ENCODE measurements at regions not wholly inside any gene's neighbourhood (a gene's known extent, or its start where the extent isn't known, plus 50 kb on each side); places are given as distances from the start of the nearest gene placed in this dataset.

DNA sequence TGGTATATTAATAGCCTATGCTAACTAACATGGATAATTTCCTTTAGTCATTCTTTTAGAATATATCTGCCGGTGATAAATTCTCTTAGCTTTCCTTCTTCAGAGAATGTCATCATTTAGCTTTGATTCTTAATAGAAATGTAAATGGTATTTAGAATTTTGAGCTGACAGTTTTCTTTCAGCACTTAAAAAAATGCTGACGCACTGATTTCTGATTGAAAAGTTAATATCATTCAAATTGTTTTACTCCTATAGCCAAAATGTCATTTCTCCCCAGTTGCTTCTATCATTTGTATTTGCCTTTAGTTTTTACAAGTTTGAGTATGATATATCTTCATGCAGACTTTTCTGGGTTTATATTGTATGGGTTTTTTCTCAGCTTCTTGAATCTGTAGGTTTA is 668.0 kb downstream of the LTN1 start:
- Histone ChIP-seq H3K9me2 (ENCODE audit: insufficient read depth) (no peaks in the 10 kb centered on the region), H3K4me1 (ENCODE audit: insufficient read depth) (no peaks in the 10 kb centered on the region), H3K27ac (no peak overlapping the region), H3K4me3 (no peak overlapping the region), H3K79me2 (ENCODE audit: insufficient read depth) (no peaks in the 10 kb centered on the region), H3K36me3 (ENCODE audit: low read depth) (no peaks in the 10 kb centered on the region), H3K9me3 (ENCODE audit: low read depth) (no peaks in the 10 kb centered on the region), H3K9ac (no peak overlapping the region), H3K27me3 (replicated peaks; ENCODE audit: insufficient read depth) (no peaks in the 10 kb centered on the region), H3K4me2 (ENCODE audit: unreplicated experiment) (no peak overlapping the region), H4K20me1 (ENCODE audit: insufficient read depth) (no peaks in the 10 kb centered on the region), H2AFZ (no peak overlapping the region), H3F3A (ENCODE audit: insufficient read depth) (no peaks in the 10 kb centered on the region)
- 90 to 91% methylated on average over 2 of the region's 2 CpGs for WGBS, 2 experiments (ENCODE audit: low coverage in 1 of 2, low lambda C conversion rate in 2 of 2, missing lambda C conversion rate in 2 of 2)
- DNase-seq, result no peak
- TF ChIP-seq EZH2 (IDR thresholded peaks at IDR 0.05; ENCODE audit: insufficient read depth, poor library complexity, severe bottlenecking) (no peak), EZH2phosphoT487 (IDR thresholded peaks at IDR 0.05; ENCODE audit: insufficient read depth, low read depth) (no peak)
- in situ Hi-C loops (cut with MboI), result no loop called here

DNA sequence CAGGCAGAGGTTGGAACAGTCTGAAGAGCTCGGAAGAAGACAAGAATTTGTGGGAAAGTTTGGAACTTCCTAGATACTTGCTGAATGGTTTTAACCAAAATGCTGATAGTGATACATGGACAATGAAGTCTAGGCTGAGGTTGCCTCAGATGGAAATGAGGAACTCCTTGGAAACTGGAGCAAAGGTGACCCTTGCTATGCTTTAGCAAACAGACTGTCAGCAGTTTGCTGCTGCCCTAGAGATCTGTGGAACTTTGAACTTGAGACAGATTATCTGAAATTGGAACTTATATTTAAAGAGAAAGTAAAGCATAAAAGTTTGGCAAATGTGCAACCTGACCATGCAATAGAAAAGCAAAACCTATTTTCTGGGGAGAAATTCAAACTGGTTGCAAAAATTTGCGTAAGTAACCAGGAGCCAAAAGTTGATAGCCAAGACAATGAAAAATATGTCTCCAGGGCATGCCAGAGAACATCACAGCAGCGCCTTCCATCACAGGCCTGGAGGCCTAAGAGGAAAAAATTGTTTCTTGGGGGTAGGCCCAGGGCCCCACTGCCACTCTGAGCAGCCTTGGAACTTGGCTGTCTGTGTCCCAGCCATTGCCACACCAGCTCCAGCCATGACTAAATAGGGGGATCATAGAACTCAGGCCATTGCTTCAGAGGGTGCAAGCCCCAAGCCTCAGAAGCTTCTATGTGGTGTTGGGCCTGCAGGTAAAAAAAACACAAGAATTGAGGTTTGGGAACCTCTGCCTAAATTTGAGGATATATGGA is 675.3 kb downstream of the LTN1 start:
- Histone ChIP-seq H2AFZ (no peak overlapping the region), H3K36me3 (ENCODE audit: low read depth) (no peaks in the 10 kb centered on the region), H3K79me2 (ENCODE audit: insufficient read depth) (no peaks in the 10 kb centered on the region), H3K27ac (no peak overlapping the region), H3K4me1 (ENCODE audit: insufficient read depth) (no peaks in the 10 kb centered on the region), H3K27me3 (replicated peaks; ENCODE audit: insufficient read depth) (no peaks in the 10 kb centered on the region), H3K4me2 (ENCODE audit: unreplicated experiment) (no peak overlapping the region), H3K9ac (no peak overlapping the region), H3F3A (ENCODE audit: insufficient read depth) (no peaks in the 10 kb centered on the region), H4K20me1 (ENCODE audit: insufficient read depth) (no peaks in the 10 kb centered on the region), H3K4me3 (no peak overlapping the region), H3K9me2 (ENCODE audit: insufficient read depth) (no peaks in the 10 kb centered on the region), H3K9me3 (ENCODE audit: low read depth) (no peaks in the 10 kb centered on the region)
- 64 to 65% methylated on average over 3 of the region's 3 CpGs for WGBS, 2 experiments (ENCODE audit: low coverage in 1 of 2, low lambda C conversion rate in 2 of 2, missing lambda C conversion rate in 2 of 2)
- no peak for TF ChIP-seq EZH2 (IDR thresholded peaks at IDR 0.05; ENCODE audit: insufficient read depth, poor library complexity, severe bottlenecking)
- TF ChIP-seq EZH2phosphoT487 (IDR thresholded peaks at IDR 0.05; ENCODE audit: insufficient read depth, low read depth), result no peak
- no peak for DNase-seq
- in situ Hi-C loops (cut with MboI), result no loop called here

DNA sequence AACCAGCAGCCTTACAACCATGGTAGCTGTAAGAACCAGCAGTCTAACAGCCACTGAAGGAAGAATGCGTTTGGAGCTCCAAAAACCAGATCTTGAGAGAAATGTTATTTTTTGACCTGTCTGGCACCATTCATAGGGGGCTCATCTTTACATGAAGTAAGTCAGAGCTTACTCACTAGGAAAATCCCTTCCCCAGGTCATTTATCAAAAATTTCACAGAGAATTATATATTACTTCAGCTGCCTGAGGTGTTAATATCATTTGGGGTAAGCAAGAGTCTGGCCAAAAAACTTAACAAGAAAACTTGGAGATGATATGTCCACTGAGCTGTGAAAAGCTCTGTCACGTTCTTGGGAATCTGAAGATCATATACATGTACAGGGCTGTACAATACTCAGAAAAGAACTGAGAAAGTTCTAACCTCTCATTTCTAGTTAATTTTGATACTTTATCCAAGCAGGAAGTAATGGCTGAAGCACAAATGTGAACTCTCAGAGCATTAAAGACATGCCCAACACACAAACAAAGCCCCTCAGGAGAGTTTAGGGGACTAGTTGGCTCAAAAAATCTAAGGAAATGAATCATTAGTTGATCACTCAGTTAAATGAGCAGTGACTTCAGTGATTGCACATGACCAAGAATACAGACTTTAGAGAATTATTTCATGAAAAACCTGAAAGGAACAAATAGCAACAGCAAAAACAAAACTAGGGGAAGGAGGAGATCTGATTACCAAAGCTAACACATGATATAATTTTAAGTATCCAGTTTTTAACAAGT is 681.1 kb downstream of the LTN1 start:
- H3K9ac ChIP-seq, result no peak overlapping the region
- no peaks in the 10 kb centered on the region for H3K9me3 ChIP-seq (ENCODE audit: low read depth)
- no peak overlapping the region for H3K4me3 ChIP-seq
- no peak overlapping the region for H3K27ac ChIP-seq
- no peaks in the 10 kb centered on the region for H3K36me3 ChIP-seq (ENCODE audit: low read depth)
- no peaks in the 10 kb centered on the region for H3K27me3 ChIP-seq (replicated peaks; ENCODE audit: insufficient read depth)
- in situ Hi-C loops (cut with MboI), result no loop called here
- H4K20me1 ChIP-seq (ENCODE audit: insufficient read depth), result no peaks in the 10 kb centered on the region
- WGBS, 2 experiments (ENCODE audit: low coverage in 1 of 2, low lambda C conversion rate in 2 of 2, missing lambda C conversion rate in 2 of 2), result 82 to 84% methylated on average over 2 of the region's 2 CpGs
- H3K79me2 ChIP-seq (ENCODE audit: insufficient read depth), result no peaks in the 10 kb centered on the region
- TF ChIP-seq EZH2phosphoT487 (IDR thresholded peaks at IDR 0.05; ENCODE audit: insufficient read depth, low read depth) (no peak), EZH2 (IDR thresholded peaks at IDR 0.05; ENCODE audit: insufficient read depth, poor library complexity, severe bottlenecking) (no peak)
- H2AFZ ChIP-seq, result peak overlapping the region; percentile 65
- H3K9me2 ChIP-seq (ENCODE audit: insufficient read depth), result no peaks in the 10 kb centered on the region
- peaks cover 12% of the 10 kb centered on the region; the same call in 1 of the 2 replicates for H3F3A ChIP-seq (ENCODE audit: insufficient read depth)
- peak; percentile 14 for DNase-seq
- H3K4me2 ChIP-seq (ENCODE audit: unreplicated experiment), result no peak overlapping the region
- peaks cover 13% of the 10 kb centered on the region for H3K4me1 ChIP-seq (ENCODE audit: insufficient read depth)

- Histone ChIP-seq H3K9me3 (ENCODE audit: low read depth) (no peaks in the 10 kb centered on the region), H3F3A (ENCODE audit: insufficient read depth) (peaks cover 12% of the 10 kb centered on the region; the same call in 1 of the 2 replicates), H3K36me3 (ENCODE audit: low read depth) (no peaks in the 10 kb centered on the region), H3K4me1 (ENCODE audit: insufficient read depth) (peaks cover 13% of the 10 kb centered on the region), H3K79me2 (ENCODE audit: insufficient read depth) (no peaks in the 10 kb centered on the region), H2AFZ (no peak overlapping the region), H3K9ac (no peak overlapping the region), H3K4me2 (ENCODE audit: unreplicated experiment) (no peak overlapping the region), H3K4me3 (no peak overlapping the region), H4K20me1 (ENCODE audit: insufficient read depth) (no peaks in the 10 kb centered on the region), H3K9me2 (ENCODE audit: insufficient read depth) (no peaks in the 10 kb centered on the region), H3K27me3 (replicated peaks; ENCODE audit: insufficient read depth) (no peaks in the 10 kb centered on the region), H3K27ac (no peak overlapping the region)
- no peak for DNase-seq
- in situ Hi-C loops (cut with MboI), result no loop called here
- TF ChIP-seq EZH2phosphoT487 (IDR thresholded peaks at IDR 0.05; ENCODE audit: insufficient read depth, low read depth), result no peak
- TF ChIP-seq EZH2 (IDR thresholded peaks at IDR 0.05; ENCODE audit: insufficient read depth, poor library complexity, severe bottlenecking), result no peak
Observed at GRCh38 chr21:28310711-28311110, 682.0 kb downstream of the LTN1 start.

All from GM23248 (cell line).